GM19239 (cell line): ENCODE measurements at regions not wholly inside any gene's neighbourhood (a gene's known extent, or its start where the extent isn't known, plus 50 kb on each side); places are given as distances from the start of the nearest gene placed in this dataset.

Experiments used
- DNase-seq: peaks from one replicate; pipeline ENCODE4 v3.0.0; 2011; ENCODE audit warnings: low spot score; ENCODE audit not compliant: insufficient read length
- FAIRE-seq: peaks from 2 replicates; lab custom pipeline; 2011; peaks lifted over from hg19 to GRCh38; lab: Jason Lieb, UNC

- DNase-seq: no peak
- FAIRE-seq: no peak
Measured at GRCh38 chr14:62314871-62315270, 552.7 kb downstream of the SNAPC1 start.

- no peak for FAIRE-seq
Measured at GRCh38 chr14:62315631-62316030, 553.4 kb downstream of the SNAPC1 start.

GRCh38 chr14:62322216-62322615 is 560.0 kb downstream of the SNAPC1 start:
- DNase-seq (no peak), FAIRE-seq (no peak)

More at GRCh38 chr14:62315631-62316030, 553.4 kb downstream of the SNAPC1 start:
- DNase-seq: no peak

- FAIRE-seq (no peak), DNase-seq (no peak)
Measured at GRCh38 chr14:62329427-62329826, 567.2 kb downstream of the SNAPC1 start.

- FAIRE-seq (no peak), DNase-seq (no peak)
Measured at GRCh38 chr14:62347562-62348011, 585.4 kb downstream of the SNAPC1 start.

- FAIRE-seq: no peak
- no peak for DNase-seq
Measured at GRCh38 chr14:62357362-62357761, 595.1 kb downstream of the SNAPC1 start.

- DNase-seq: no peak
- no peak for FAIRE-seq
Measured at GRCh38 chr14:62364161-62364560, 601.9 kb downstream of the SNAPC1 start.

GRCh38 chr14:62364800-62365280 is 602.6 kb downstream of the SNAPC1 start:
- DNase-seq: no peak
- no peak for FAIRE-seq

GRCh38 chr14:62369919-62370560 is 607.8 kb downstream of the SNAPC1 start:
- DNase-seq: no peak
- no peak for FAIRE-seq

GRCh38 chr14:62373944-62374343 is 611.7 kb downstream of the SNAPC1 start:
- no peak for FAIRE-seq

GRCh38 chr14:62378057-62378456 is 615.8 kb downstream of the SNAPC1 start:
- no peak for FAIRE-seq

More at GRCh38 chr14:62373944-62374343, 611.7 kb downstream of the SNAPC1 start:
- DNase-seq: no peak

GRCh38 chr14:62381311-62382070 is 619.3 kb downstream of the SNAPC1 start:
- FAIRE-seq: no peak
- DNase-seq: no peak

More at GRCh38 chr14:62378057-62378456, 615.8 kb downstream of the SNAPC1 start:
- DNase-seq: no peak

- FAIRE-seq (no peak), DNase-seq (no peak)
Measured at GRCh38 chr14:62409169-62409568, 636.1 kb downstream of the KCNH5 start.

- FAIRE-seq: no peak
Measured at GRCh38 chr14:62409626-62410300, 635.5 kb downstream of the KCNH5 start.

GRCh38 chr14:62420847-62421246 is 624.4 kb downstream of the KCNH5 start:
- DNase-seq (no peak), FAIRE-seq (no peak)

More at GRCh38 chr14:62409626-62410300, 635.5 kb downstream of the KCNH5 start:
- no peak for DNase-seq

GRCh38 chr14:62428429-62429203 is 616.6 kb downstream of the KCNH5 start:
- DNase-seq (no peak), FAIRE-seq (no peak)

GRCh38 chr14:62429683-62430082 is 615.6 kb downstream of the KCNH5 start:
- FAIRE-seq (no peak), DNase-seq (no peak)

GRCh38 chr14:62431496-62431895 is 613.8 kb downstream of the KCNH5 start:
- no peak for DNase-seq

GRCh38 chr14:62432955-62433354 is 612.3 kb downstream of the KCNH5 start:
- FAIRE-seq (no peak), DNase-seq (no peak)

More at GRCh38 chr14:62431496-62431895, 613.8 kb downstream of the KCNH5 start:
- FAIRE-seq: no peak

GRCh38 chr14:62436261-62436660 is 609.0 kb downstream of the KCNH5 start:
- no peak for FAIRE-seq
- no peak for DNase-seq
